ENCODE measurements at regions not wholly inside any gene's neighbourhood (a gene's known extent, or its start where the extent isn't known, plus 50 kb on each side); places are given as distances from the start of the nearest gene placed in this dataset.

GRCh38 chr16:17936766-17937402 is 399.7 kb downstream of the NPIPA8 start:
- Histone ChIP-seq H3F3A (ENCODE audit: control insufficient read depth, insufficient read depth) (no peaks in the 10 kb centered on the region), H3K4me3 (ENCODE audit: low read length) (no peak overlapping the region), H3K4me2 (ENCODE audit: low read length) (no peak overlapping the region), H3K79me2 (ENCODE audit: control insufficient read depth, low read length) (no peaks in the 10 kb centered on the region), H3K27ac (ENCODE audit: low read depth, low read length) (no peak overlapping the region), H3K9me2 (replicated peaks; ENCODE audit: control insufficient read depth, low read length) (no peaks in the 10 kb centered on the region), H3K9me3 (ENCODE audit: control insufficient read depth, insufficient read depth, low read length) (no peaks in the 10 kb centered on the region), H3K4me1 (ENCODE audit: control insufficient read depth, low read length) (peaks cover 10% of the 10 kb centered on the region), H3K36me3 (ENCODE audit: control insufficient read depth, low read length) (no peaks in the 10 kb centered on the region), H4K20me1 (ENCODE audit: control insufficient read depth, insufficient read depth, low read depth, low read length) (no peaks in the 10 kb centered on the region), H3K27me3 (ENCODE audit: control insufficient read depth, low read length) (no peaks in the 10 kb centered on the region)
- no peak for TF ChIP-seq CTCF (IDR thresholded peaks at IDR 0.05; ENCODE audit: low read depth, low read length, poor library complexity, severe bottlenecking)
- no peak for TF ChIP-seq EZH2phosphoT487 (IDR thresholded peaks at IDR 0.05; ENCODE audit: borderline replicate concordance, low read length)

GRCh38 chr16:17930280-17930679 is 406.3 kb downstream of the NPIPA8 start:
- TF ChIP-seq EZH2phosphoT487 (IDR thresholded peaks at IDR 0.05; ENCODE audit: borderline replicate concordance, low read length) (no peak), CTCF (IDR thresholded peaks at IDR 0.05; ENCODE audit: low read depth, low read length, poor library complexity, severe bottlenecking) (no peak)
- H3K27ac ChIP-seq (ENCODE audit: low read depth, low read length) = no peak overlapping the region
- no peaks in the 10 kb centered on the region for H3K79me2 ChIP-seq (ENCODE audit: control insufficient read depth, low read length)
- no peaks in the 10 kb centered on the region for H4K20me1 ChIP-seq (ENCODE audit: control insufficient read depth, insufficient read depth, low read depth, low read length)
- no peaks in the 10 kb centered on the region for H3K9me3 ChIP-seq (ENCODE audit: control insufficient read depth, insufficient read depth, low read length)
- no peaks in the 10 kb centered on the region for H3K4me1 ChIP-seq (ENCODE audit: control insufficient read depth, low read length)
- H3K36me3 ChIP-seq (ENCODE audit: control insufficient read depth, low read length) = no peaks in the 10 kb centered on the region
- H3F3A ChIP-seq (ENCODE audit: control insufficient read depth, insufficient read depth) = no peaks in the 10 kb centered on the region
- no peak overlapping the region for H3K4me3 ChIP-seq (ENCODE audit: low read length)
- H3K9me2 ChIP-seq (replicated peaks; ENCODE audit: control insufficient read depth, low read length) = no peaks in the 10 kb centered on the region
- no peaks in the 10 kb centered on the region for H3K27me3 ChIP-seq (ENCODE audit: control insufficient read depth, low read length)
- no peak overlapping the region for H3K4me2 ChIP-seq (ENCODE audit: low read length)

GRCh38 chr16:17926866-17927399 is 409.6 kb downstream of the NPIPA8 start:
- Histone ChIP-seq H3K4me3 (ENCODE audit: low read length) (no peak overlapping the region), H3K9me3 (ENCODE audit: control insufficient read depth, insufficient read depth, low read length) (no peaks in the 10 kb centered on the region), H3F3A (ENCODE audit: control insufficient read depth, insufficient read depth) (no peaks in the 10 kb centered on the region), H3K4me2 (ENCODE audit: low read length) (no peak overlapping the region), H3K36me3 (ENCODE audit: control insufficient read depth, low read length) (no peaks in the 10 kb centered on the region), H3K9me2 (replicated peaks; ENCODE audit: control insufficient read depth, low read length) (no peaks in the 10 kb centered on the region), H3K79me2 (ENCODE audit: control insufficient read depth, low read length) (no peaks in the 10 kb centered on the region), H4K20me1 (ENCODE audit: control insufficient read depth, insufficient read depth, low read depth, low read length) (no peaks in the 10 kb centered on the region), H3K27ac (ENCODE audit: low read depth, low read length) (no peak overlapping the region), H3K27me3 (ENCODE audit: control insufficient read depth, low read length) (no peaks in the 10 kb centered on the region), H3K4me1 (ENCODE audit: control insufficient read depth, low read length) (no peaks in the 10 kb centered on the region)
- no peak for TF ChIP-seq CTCF (IDR thresholded peaks at IDR 0.05; ENCODE audit: low read depth, low read length, poor library complexity, severe bottlenecking)
- no peak for TF ChIP-seq EZH2phosphoT487 (IDR thresholded peaks at IDR 0.05; ENCODE audit: borderline replicate concordance, low read length)
